Natural killer cell (primary cell): ENCODE measurements at regions not wholly inside any gene's neighbourhood (a gene's known extent, or its start where the extent isn't known, plus 50 kb on each side); places are given as distances from the start of the nearest gene placed in this dataset.

Experiments
- ATAC-seq, 3 donors: fragments of 150-1000 bp in 2 of 3; fragments of 200-7000 bp in 1 of 3; cut with Tn5 transposase; 1 replicate in 1 of 3; 2 replicates in 2 of 3; pipeline ENCODE4 v1.10.0; 2021; ENCODE audit warnings: mild to moderate bottlenecking in 2 of 3, moderate library complexity in 2 of 3
- DNase-seq, 2 donors: peaks; one replicate each; pipeline versions ENCODE4 v3.0.0 to v3.0.0-alpha.2; 2013 to 2021; ENCODE audit warnings: mixed read lengths in 1 of 2
- H3K27ac ChIP-seq: one replicate; pipeline ENCODE4 v1.5.1; 2013; ENCODE audit warnings: mild to moderate bottlenecking, low read length
- H3K27me3 ChIP-seq: one replicate; pipeline ENCODE4 v1.6.1; 2013; ENCODE audit warnings: low read length; ENCODE audit not compliant: control insufficient read depth, insufficient read depth
- H3K36me3 ChIP-seq: one replicate; pipeline ENCODE4 v1.6.1; 2013; ENCODE audit warnings: low read length; ENCODE audit not compliant: control insufficient read depth, insufficient read depth
- H3K4me1 ChIP-seq: one replicate; pipeline ENCODE4 v1.6.1; 2013; ENCODE audit warnings: low read length; ENCODE audit not compliant: control insufficient read depth, insufficient read depth
- H3K4me3 ChIP-seq: one replicate; pipeline ENCODE4 v1.5.1; 2013; ENCODE audit warnings: low read length
- H3K9me3 ChIP-seq: one replicate; pipeline ENCODE4 v1.6.1; 2013; ENCODE audit warnings: low read length; ENCODE audit not compliant: control insufficient read depth, insufficient read depth
- H3K27ac Mint-ChIP-seq, 2 donors: one replicate each; pipeline ENCODE4 v1.8.0; 2022; ENCODE audit warnings: mild to moderate bottlenecking in 2 of 2, mixed read lengths in 2 of 2, moderate library complexity in 1 of 2
- H3K27me3 Mint-ChIP-seq, 2 donors: one replicate each; pipeline ENCODE4 v1.8.0; 2022; ENCODE audit warnings: low read depth in 2 of 2, mixed read lengths in 2 of 2
- H3K36me3 Mint-ChIP-seq: one replicate; pipeline ENCODE4 v1.8.0; 2022; ENCODE audit warnings: mixed read lengths
- H3K4me1 Mint-ChIP-seq, 2 donors: one replicate each; pipeline ENCODE4 v1.8.0; 2022; ENCODE audit warnings: mixed read lengths in 2 of 2
- H3K4me3 Mint-ChIP-seq: one replicate; pipeline ENCODE4 v1.8.0; 2022; ENCODE audit warnings: mild to moderate bottlenecking, moderate library complexity, mixed read lengths
- H3K9me3 Mint-ChIP-seq, 2 donors: one replicate each; pipeline ENCODE4 v1.8.0; 2022; ENCODE audit warnings: mixed read lengths in 2 of 2
- WGBS: methylation state at CpG from one replicate; pipeline ENCODE4 v1.1.7; 2013; ENCODE audit warnings: missing lambda C conversion rate; ENCODE audit not compliant: insufficient coverage; 5-methylcytosine and 5-hydroxymethylcytosine counted together
- intact Hi-C: fragments of 100-400 bp; cut with micrococcal nuclease; formaldehyde crosslinking; loops from one replicate; pipeline ENCODE4 v1.14.2; 2022
- TF ChIP-seq, protein P1 (sequence below): fragments of 200-600 bp; IDR thresholded peaks from one replicate; pipeline ENCODE4 v1.8.0; 2022; ENCODE audit warnings: antibody characterized with exemption

DNA sequence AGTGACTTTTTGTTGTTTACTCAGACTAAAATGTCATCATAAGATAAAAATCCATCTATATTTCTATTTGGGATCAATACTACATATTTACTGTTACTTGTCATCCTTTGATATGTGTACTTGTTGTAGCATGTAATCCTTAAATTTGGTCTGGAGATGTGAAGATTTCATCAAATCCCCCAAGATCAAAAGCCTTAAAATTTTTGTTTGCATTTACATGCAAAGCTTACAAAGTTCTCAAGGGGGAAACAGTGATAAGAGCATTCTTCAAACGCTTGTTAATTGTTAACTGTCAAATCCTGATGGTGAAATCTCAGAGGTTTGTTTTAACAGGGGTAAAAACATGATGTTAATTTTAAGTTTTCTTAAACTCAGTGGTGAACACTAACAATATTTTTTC is 84.9 kb upstream of the SKAP2 start:
- DNase-seq (no peak), ATAC-seq (no peak)
- Histone ChIP-seq H3K4me1 (no peaks in the 10 kb centered on the region), H3K9me3 (no peaks in the 10 kb centered on the region), H3K27me3 (peaks cover 2% of the 10 kb centered on the region), H3K4me3 (no peak overlapping the region), H3K27ac (no peak overlapping the region), H3K36me3 (no peaks in the 10 kb centered on the region)
- Mint-ChIP-seq H3K27ac (no peak overlapping the region), H3K27me3 (peaks cover 9 to 17% of the 10 kb centered on the region in 2 donors), H3K4me1 (no peaks in the 10 kb centered on the region), H3K36me3 (no peaks in the 10 kb centered on the region), H3K9me3 (no peaks in the 10 kb centered on the region), H3K4me3 (no peak overlapping the region)
- WGBS, result no CpG with 5 or more reads among the region's 1 CpG
- intact Hi-C loops, result no loop called here
- TF ChIP-seq, protein P1, sequence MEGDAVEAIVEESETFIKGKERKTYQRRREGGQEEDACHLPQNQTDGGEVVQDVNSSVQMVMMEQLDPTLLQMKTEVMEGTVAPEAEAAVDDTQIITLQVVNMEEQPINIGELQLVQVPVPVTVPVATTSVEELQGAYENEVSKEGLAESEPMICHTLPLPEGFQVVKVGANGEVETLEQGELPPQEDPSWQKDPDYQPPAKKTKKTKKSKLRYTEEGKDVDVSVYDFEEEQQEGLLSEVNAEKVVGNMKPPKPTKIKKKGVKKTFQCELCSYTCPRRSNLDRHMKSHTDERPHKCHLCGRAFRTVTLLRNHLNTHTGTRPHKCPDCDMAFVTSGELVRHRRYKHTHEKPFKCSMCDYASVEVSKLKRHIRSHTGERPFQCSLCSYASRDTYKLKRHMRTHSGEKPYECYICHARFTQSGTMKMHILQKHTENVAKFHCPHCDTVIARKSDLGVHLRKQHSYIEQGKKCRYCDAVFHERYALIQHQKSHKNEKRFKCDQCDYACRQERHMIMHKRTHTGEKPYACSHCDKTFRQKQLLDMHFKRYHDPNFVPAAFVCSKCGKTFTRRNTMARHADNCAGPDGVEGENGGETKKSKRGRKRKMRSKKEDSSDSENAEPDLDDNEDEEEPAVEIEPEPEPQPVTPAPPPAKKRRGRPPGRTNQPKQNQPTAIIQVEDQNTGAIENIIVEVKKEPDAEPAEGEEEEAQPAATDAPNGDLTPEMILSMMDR, result no peak

DNA sequence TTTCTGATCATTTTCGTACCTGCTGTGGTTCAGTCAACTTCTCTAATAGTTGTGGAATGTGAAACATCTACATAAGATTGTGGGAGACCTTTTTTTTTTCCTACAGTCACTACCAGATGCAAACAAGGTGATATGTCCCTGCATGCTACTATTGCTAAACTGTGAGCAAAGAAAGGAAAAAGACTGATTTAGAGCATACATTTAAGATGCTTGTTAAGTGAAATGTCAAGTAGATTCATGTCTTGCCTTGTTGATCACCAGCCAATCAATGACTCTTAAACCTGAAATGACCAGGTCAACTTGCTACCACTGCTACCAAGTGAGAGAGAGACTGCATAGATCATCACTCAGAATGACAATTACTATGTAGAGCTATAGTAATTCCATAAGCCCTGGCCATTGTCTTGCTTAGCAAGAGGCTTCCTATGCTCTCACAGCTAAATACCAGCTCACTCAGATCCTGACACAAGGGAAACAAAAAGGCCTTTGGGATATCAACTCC is 84.3 kb upstream of the SKAP2 start:
- Mint-ChIP-seq H3K36me3 (no peaks in the 10 kb centered on the region), H3K9me3 (no peaks in the 10 kb centered on the region), H3K4me3 (no peak overlapping the region), H3K27ac (no peak overlapping the region), H3K27me3 (peaks cover 9 to 17% of the 10 kb centered on the region in 2 donors), H3K4me1 (no peaks in the 10 kb centered on the region)
- ATAC-seq, result no peak
- Histone ChIP-seq H3K4me3 (no peak overlapping the region), H3K27ac (no peak overlapping the region), H3K9me3 (no peaks in the 10 kb centered on the region), H3K27me3 (peaks cover 2% of the 10 kb centered on the region), H3K4me1 (no peaks in the 10 kb centered on the region), H3K36me3 (no peaks in the 10 kb centered on the region)
- TF ChIP-seq, protein P1, result no peak
- no peak for DNase-seq
- WGBS, result no CpG with 5 or more reads among the region's 1 CpG
- intact Hi-C loops, result no loop called here

DNA sequence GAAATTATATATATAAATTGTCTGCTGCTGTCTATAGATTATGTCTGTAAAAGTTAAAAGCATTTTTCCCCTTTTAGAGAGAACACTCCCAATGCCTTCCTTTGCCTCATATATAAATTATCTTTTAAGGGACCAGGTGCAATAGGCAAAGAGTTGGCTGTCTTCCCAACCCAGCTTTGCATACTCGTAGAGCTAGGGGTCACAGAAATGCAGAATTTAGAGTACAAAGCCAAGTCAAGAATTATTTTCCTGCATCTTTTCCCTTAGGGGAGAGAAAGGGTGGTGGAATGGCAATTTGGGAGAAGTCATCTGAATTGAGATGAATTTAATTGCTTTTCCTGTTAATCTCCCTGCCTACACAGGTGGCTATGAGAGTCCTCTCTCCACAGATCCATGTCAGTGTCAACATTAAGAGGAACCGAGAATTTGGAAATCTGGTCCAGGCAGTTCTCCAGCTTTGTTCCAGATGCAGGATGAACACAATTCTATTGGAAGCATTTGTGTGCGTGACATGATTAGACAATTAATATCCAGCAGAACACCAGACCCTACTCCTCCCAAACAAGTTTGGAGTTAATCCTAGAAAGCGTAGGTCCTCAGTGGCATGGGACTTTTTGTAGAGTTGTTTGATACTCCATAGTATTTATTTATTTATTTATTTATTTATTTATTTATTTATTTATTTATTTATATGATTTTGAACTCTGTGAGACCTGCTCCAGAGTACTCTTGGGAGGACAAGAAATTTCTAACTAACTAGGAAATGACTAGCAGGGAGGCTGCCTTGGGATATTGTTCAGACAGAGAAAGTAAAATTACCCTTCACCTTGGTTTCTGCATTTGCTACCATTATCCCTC is 80.3 kb upstream of the SKAP2 start:
- H3K9me3 Mint-ChIP-seq, result no peaks in the 10 kb centered on the region
- Histone ChIP-seq H3K36me3 (no peaks in the 10 kb centered on the region), H3K9me3 (no peaks in the 10 kb centered on the region), H3K27me3 (peaks cover 4% of the 10 kb centered on the region), H3K4me1 (no peaks in the 10 kb centered on the region), H3K4me3 (no peak overlapping the region), H3K27ac (no peak overlapping the region)
- TF ChIP-seq, protein P1, result no peak
- H3K4me1 Mint-ChIP-seq, result no peaks in the 10 kb centered on the region
- no peak overlapping the region for H3K4me3 Mint-ChIP-seq
- H3K27ac Mint-ChIP-seq, result no peak overlapping the region
- DNase-seq (no peak), ATAC-seq (no peak)
- H3K36me3 Mint-ChIP-seq, result no peaks in the 10 kb centered on the region
- H3K27me3 Mint-ChIP-seq, result peaks cover 18 to 25% of the 10 kb centered on the region in 2 donors
- intact Hi-C loops, result no loop called here
- WGBS, result 89% methylated on average over 2 of the region's 4 CpGs
